H1 (cell line): ENCODE measurements at regions not wholly inside any gene's neighbourhood (a gene's known extent, or its start where the extent isn't known, plus 50 kb on each side); places are given as distances from the start of the nearest gene placed in this dataset.

ENCODE experiments used
- CTCF ChIA-PET: fragments of 300-600 bp; sonication (Branson Sonifier 250); formaldehyde crosslinking; loops from one replicate; lab custom pipeline; 2021; ENCODE audit not compliant: partially characterized antibody; lab: Charles Lee
- POLR2A ChIA-PET: fragments of 300-600 bp; sonication (Branson Sonifier 250); formaldehyde crosslinking; loops from one replicate; lab custom pipeline; 2021; ENCODE audit warnings: inconsistent platforms; ENCODE audit not compliant: partially characterized antibody; lab: Charles Lee
- DNase-seq, 2 experiments: peaks; one replicate each; pipeline versions ENCODE4 v3.0.0 to v3.0.0-alpha.2; 2010 to 2022; ENCODE audit warnings: low spot score in 2 of 2, low read depth in 1 of 2, mixed read lengths in 1 of 2
- FAIRE-seq: peaks from 2 replicates; lab custom pipeline; 2011; peaks lifted over from hg19 to GRCh38; lab: Jason Lieb, UNC
- H2AFZ ChIP-seq: 2 replicates; pipeline ENCODE4 v1.8.1; 2012; ENCODE audit warnings: low read length, inconsistent platforms
- H2AK5ac ChIP-seq: 2 replicates; pipeline ENCODE4 v1.6.1; 2013; ENCODE audit warnings: low read depth, low read length
- H2BK120ac ChIP-seq: replicated peaks from 2 replicates; pipeline ENCODE3; 2013; ENCODE audit warnings: low read depth, low read length, inconsistent platforms
- H2BK12ac ChIP-seq: 2 replicates; pipeline ENCODE4 v1.6.1; 2013; ENCODE audit warnings: low read depth, low read length
- H2BK15ac ChIP-seq: 2 replicates; pipeline ENCODE4 v1.6.1; 2013; ENCODE audit warnings: low read length
- H2BK20ac ChIP-seq: 2 replicates; pipeline ENCODE4 v1.6.1; 2013; ENCODE audit warnings: low read length
- H2BK5ac ChIP-seq: 2 replicates; pipeline ENCODE4 v1.6.1; 2013; ENCODE audit warnings: low read depth, low read length
- H3K14ac ChIP-seq: 2 replicates; pipeline ENCODE4 v1.6.1; 2013; ENCODE audit warnings: inconsistent platforms; ENCODE audit not compliant: insufficient read length
- H3K18ac ChIP-seq: 2 replicates; pipeline ENCODE4 v1.6.1; 2013; ENCODE audit warnings: low read length; ENCODE audit errors: extremely low read depth
- H3K23ac ChIP-seq: 2 replicates; pipeline ENCODE4 v1.6.1; 2013; ENCODE audit warnings: inconsistent platforms; ENCODE audit not compliant: insufficient read length
- H3K23me2 ChIP-seq: 2 replicates; pipeline ENCODE4 v1.6.1; 2013; ENCODE audit warnings: low read depth, low read length
- H3K27ac ChIP-seq: 2 replicates; pipeline ENCODE4 v1.6.1; 2011; ENCODE audit warnings: low read depth, low read length, inconsistent platforms
- H3K27me3 ChIP-seq, 4 experiments: replicated peaks in 1 of 4; 1 replicate in 1 of 4; 2 replicates in 3 of 4; pipeline versions ENCODE4 v1.6.1 to v1.8.1; 2011 to 2013; ENCODE audit warnings: low read length in 3 of 4, mild to moderate bottlenecking in 3 of 4, inconsistent platforms in 2 of 4, mixed read lengths in 2 of 4, moderate library complexity in 1 of 4; ENCODE audit not compliant: control insufficient read depth in 3 of 4, insufficient read depth in 3 of 4; ENCODE audit errors: extremely low read depth in 1 of 4
- H3K36me3 ChIP-seq, 4 experiments: 2 replicates each; pipeline versions ENCODE4 v1.6.1 to v1.8.1; 2011 to 2013; ENCODE audit warnings: mild to moderate bottlenecking in 4 of 4, low read length in 3 of 4, moderate library complexity in 2 of 4, control low read depth in 1 of 4, inconsistent platforms in 1 of 4; ENCODE audit not compliant: insufficient read depth in 4 of 4, control insufficient read depth in 2 of 4
- H3K4ac ChIP-seq: replicated peaks from 2 replicates; pipeline ENCODE3; 2013; ENCODE audit warnings: low read length, low read depth, mixed read lengths, inconsistent platforms; ENCODE audit not compliant: insufficient read length
- H3K4me1 ChIP-seq, 4 experiments: replicated peaks in 1 of 4; 1 replicate in 1 of 4; 2 replicates in 3 of 4; pipeline versions ENCODE4 v1.6.1 to v1.8.1; 2011 to 2013; ENCODE audit warnings: low read length in 3 of 4, inconsistent platforms in 2 of 4, mixed read lengths in 1 of 4; ENCODE audit not compliant: insufficient read depth in 4 of 4, control insufficient read depth in 3 of 4
- H3K4me2 ChIP-seq, 2 experiments: 2 replicates each; pipeline versions ENCODE4 v1.6.1 to v1.8.1; 2011 to 2013; ENCODE audit warnings: low read depth in 2 of 2, low read length in 2 of 2, control low read depth in 1 of 2, inconsistent platforms in 1 of 2, mild to moderate bottlenecking in 1 of 2; ENCODE audit not compliant: insufficient read depth in 1 of 2
- H3K4me3 ChIP-seq, 4 experiments: fragments of 200-600, 300-600 bp in 1 of 4; sonication (generic), shearing (Covaris generic), sonication (Bioruptor Twin) in 1 of 4; 2 replicates each; pipeline versions ENCODE4 v1.5.1 to v1.8.1; 2011 to 2016; ENCODE audit warnings: low read length in 4 of 4, low read depth in 3 of 4, control low read depth in 2 of 4, inconsistent platforms in 2 of 4, mild to moderate bottlenecking in 2 of 4, mixed read lengths in 1 of 4, moderate library complexity in 1 of 4; ENCODE audit not compliant: insufficient read depth in 2 of 4; ENCODE audit errors: extremely low read depth in 1 of 4
- H3K56ac ChIP-seq: replicated peaks from 2 replicates; pipeline ENCODE3; 2013; ENCODE audit warnings: low read depth, mild to moderate bottlenecking, mixed read lengths, low read length, inconsistent platforms; ENCODE audit not compliant: insufficient read length
- H3K79me1 ChIP-seq: 2 replicates; pipeline ENCODE4 v1.6.1; 2013; ENCODE audit warnings: low read depth, low read length, control low read depth
- H3K79me2 ChIP-seq, 2 experiments: 2 replicates each; pipeline versions ENCODE4 v1.6.1 to v1.8.1; 2012 to 2013; ENCODE audit warnings: low read length in 2 of 2, mild to moderate bottlenecking in 2 of 2, inconsistent platforms in 1 of 2; ENCODE audit not compliant: insufficient read depth in 2 of 2, control insufficient read depth in 1 of 2
- H3K9ac ChIP-seq, 4 experiments: replicated peaks in 1 of 4; 1 replicate in 1 of 4; 2 replicates in 3 of 4; pipeline versions ENCODE4 v1.6.1 to v1.8.1; 2011 to 2013; ENCODE audit warnings: low read depth in 3 of 4, low read length in 3 of 4, control low read depth in 2 of 4, mild to moderate bottlenecking in 2 of 4, moderate library complexity in 2 of 4, inconsistent platforms in 1 of 4; ENCODE audit errors: extremely low read depth in 1 of 4
- H3K9me3 ChIP-seq, 2 experiments: 2 replicates each; pipeline versions ENCODE4 v1.6.1 to v1.8.1; 2012 to 2013; ENCODE audit warnings: mild to moderate bottlenecking in 2 of 2, moderate library complexity in 2 of 2, control low read depth in 1 of 2, inconsistent platforms in 1 of 2, low read depth in 1 of 2, low read length in 1 of 2, mixed read lengths in 1 of 2; ENCODE audit not compliant: insufficient read depth in 2 of 2
- H4K20me1 ChIP-seq, 2 experiments: replicated peaks in 1 of 2; 2 replicates each; pipeline versions ENCODE3 to v1.8.1; 2011 to 2013; ENCODE audit warnings: inconsistent platforms in 2 of 2, low read length in 2 of 2, mild to moderate bottlenecking in 1 of 2; ENCODE audit not compliant: insufficient read depth in 2 of 2, control insufficient read depth in 1 of 2
- H4K5ac ChIP-seq: 2 replicates; pipeline ENCODE4 v1.6.1; 2013; ENCODE audit warnings: low read length, low read depth, mixed read lengths, inconsistent platforms; ENCODE audit not compliant: insufficient read length
- H4K8ac ChIP-seq: 2 replicates; pipeline ENCODE4 v1.8.0; 2013; ENCODE audit warnings: mild to moderate bottlenecking, moderate library complexity, low read length, inconsistent platforms; ENCODE audit not compliant: insufficient read depth; ENCODE audit errors: extremely low read depth
- H4K91ac ChIP-seq: replicated peaks from 2 replicates; pipeline ENCODE3; 2013; ENCODE audit warnings: low read length, mixed read lengths, inconsistent platforms; ENCODE audit not compliant: insufficient read length
- BACH1 ChIP-seq: IDR thresholded peaks from 2 replicates; pipeline ENCODE4 v1.6.1; 2012; ENCODE audit warnings: low read length, improper control_type of control experiment
- CHD1 ChIP-seq: IDR thresholded peaks from 2 replicates; pipeline ENCODE4 v1.6.1; 2012; ENCODE audit warnings: low read depth, low read length, improper control_type of control experiment
- MAX ChIP-seq: IDR thresholded peaks from 2 replicates; pipeline ENCODE4 v1.6.1; 2012; ENCODE audit warnings: inconsistent platforms
- NRF1 ChIP-seq: IDR thresholded peaks from 2 replicates; pipeline ENCODE4 v1.6.1; 2011; ENCODE audit warnings: mild to moderate bottlenecking, low read depth, low read length, improper control_type of control experiment
- TAF7 ChIP-seq: optimal IDR thresholded peaks from 2 replicates; pipeline ENCODE3; 2011; ENCODE audit warnings: low read depth, mild to moderate bottlenecking, inconsistent platforms, low read length, moderate library complexity, borderline replicate concordance
- YY1 ChIP-seq: IDR thresholded peaks from 2 replicates; pipeline ENCODE4 v1.6.1; 2011; ENCODE audit warnings: low read depth, mild to moderate bottlenecking, low read length
- WGBS, 2 experiments: shearing (Covaris generic) in 1 of 2; methylation state at CpG; one replicate each; pipeline versions ENCODE4 v1.1.6 to v1.1.7; 2013 to 2015; ENCODE audit warnings: low lambda C conversion rate in 2 of 2, mixed read lengths in 2 of 2, inconsistent platforms in 1 of 2, low coverage in 1 of 2, missing lambda C conversion rate in 1 of 2; ENCODE audit not compliant: insufficient replicate concordance in 2 of 2, insufficient coverage in 1 of 2, insufficient read length in 1 of 2; ENCODE audit errors: extremely low coverage in 1 of 2, missing lambda C conversion rate in 1 of 2; 5-methylcytosine and 5-hydroxymethylcytosine counted together

GRCh38 chr10:128993443-128993842 lies 473.6 kb upstream of the MGMT start:
- Histone ChIP-seq H3K4me2 (no peak overlapping the region), H3K4ac (no peak overlapping the region), H4K91ac (no peak overlapping the region), H3K56ac (no peak overlapping the region), H2BK12ac (no peak overlapping the region), H4K5ac (no peak overlapping the region), H3K27me3 (no peaks in the 10 kb centered on the region), H2BK120ac (no peak overlapping the region), H3K23me2 (no peaks in the 10 kb centered on the region), H3K9me3 (no peaks in the 10 kb centered on the region), H3K4me1 (peaks cover 0 to 6% (median 0%) of the 10 kb centered on the region in 4 experiments; a peak in 1 of 7 replicates), H2BK20ac (no peak overlapping the region), H3K23ac (no peak overlapping the region), H3K9ac (no peak overlapping the region), H3K79me2 (no peaks in the 10 kb centered on the region), H3K27ac (no peak overlapping the region), H4K8ac (no peak overlapping the region), H3K79me1 (no peaks in the 10 kb centered on the region), H4K20me1 (no peaks in the 10 kb centered on the region), H2AFZ (peak overlapping the region; percentile 20; the same call in 1 of the 2 replicates), H2BK5ac (no peak overlapping the region), H3K14ac (no peak overlapping the region), H3K4me3 (no peak overlapping the region), H3K18ac (no peak overlapping the region), H2BK15ac (no peak overlapping the region), H3K36me3 (no peaks in the 10 kb centered on the region), H2AK5ac (no peak overlapping the region)
- WGBS, 2 experiments: 89% methylated on average over 8 of the region's 8 CpGs; no CpG with 5 or more reads in 1 of the 2 experiments
- FAIRE-seq (no peak), DNase-seq (no peak)
- ChIA-PET POLR2A (no interaction called here), CTCF (interaction anchor here (0.7 to 1.3 kb wide), 3 partner anchors 13 to 86 kb away, joined by 3 to 5 read pairs (median 3); no protein-coding TSS in a partner anchor)
- no peak for TF ChIP-seq CHD1
- TF ChIP-seq BACH1: no peak
- TF ChIP-seq TAF7: no peak
- TF ChIP-seq NRF1: no peak
- no peak for TF ChIP-seq YY1
- no peak for TF ChIP-seq MAX
